Choroid plexus epithelial cell (primary cell): ENCODE measurements at regions not wholly inside any gene's neighbourhood (a gene's known extent, or its start where the extent isn't known, plus 50 kb on each side); places are given as distances from the start of the nearest gene placed in this dataset.

Experiments
- DNase-seq: peaks from one replicate; pipeline ENCODE4 v3.0.0-alpha.2; 2010; ENCODE audit warnings: low read depth
- H3K4me3 ChIP-seq: 2 replicates; pipeline ENCODE4 v1.5.1; 2011; ENCODE audit warnings: low read depth, mild to moderate bottlenecking, control low read depth, low read length, moderate library complexity
- TF ChIP-seq, protein P1 (sequence below): conservative IDR thresholded peaks from 2 replicates; pipeline ENCODE4 v1.5.1; 2011; ENCODE audit warnings: low read depth, mild to moderate bottlenecking, control low read depth, inconsistent platforms, low read length, moderate library complexity

DNA sequence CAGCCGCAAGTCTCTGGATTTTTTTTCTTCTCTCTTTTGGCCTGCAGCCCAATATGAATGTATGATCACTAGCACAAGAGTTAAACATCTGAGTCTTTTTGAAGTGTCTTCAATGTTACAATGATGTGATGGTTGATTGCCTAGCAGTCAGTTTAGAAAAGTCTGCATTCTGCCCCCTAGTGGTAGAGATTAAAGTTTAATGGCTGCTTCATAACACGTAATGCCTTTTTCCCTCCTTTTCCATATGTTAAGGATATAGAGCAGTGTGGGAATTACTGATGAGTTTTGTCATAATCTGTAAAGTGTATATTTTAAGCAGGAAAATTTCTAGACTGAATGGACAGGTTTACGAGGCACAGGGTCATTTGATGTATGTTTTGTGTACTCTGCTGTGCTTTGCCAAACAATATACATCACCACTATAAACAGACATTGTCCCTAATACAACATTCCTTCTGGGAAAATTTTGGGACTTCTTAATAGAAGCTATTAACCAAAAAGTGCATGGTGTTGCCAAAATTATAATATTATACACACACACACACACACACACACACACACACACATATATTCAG lies 1038.5 kb upstream of the NR2F2 start:
- no peak overlapping the region for H3K4me3 ChIP-seq
- TF ChIP-seq, protein P1, sequence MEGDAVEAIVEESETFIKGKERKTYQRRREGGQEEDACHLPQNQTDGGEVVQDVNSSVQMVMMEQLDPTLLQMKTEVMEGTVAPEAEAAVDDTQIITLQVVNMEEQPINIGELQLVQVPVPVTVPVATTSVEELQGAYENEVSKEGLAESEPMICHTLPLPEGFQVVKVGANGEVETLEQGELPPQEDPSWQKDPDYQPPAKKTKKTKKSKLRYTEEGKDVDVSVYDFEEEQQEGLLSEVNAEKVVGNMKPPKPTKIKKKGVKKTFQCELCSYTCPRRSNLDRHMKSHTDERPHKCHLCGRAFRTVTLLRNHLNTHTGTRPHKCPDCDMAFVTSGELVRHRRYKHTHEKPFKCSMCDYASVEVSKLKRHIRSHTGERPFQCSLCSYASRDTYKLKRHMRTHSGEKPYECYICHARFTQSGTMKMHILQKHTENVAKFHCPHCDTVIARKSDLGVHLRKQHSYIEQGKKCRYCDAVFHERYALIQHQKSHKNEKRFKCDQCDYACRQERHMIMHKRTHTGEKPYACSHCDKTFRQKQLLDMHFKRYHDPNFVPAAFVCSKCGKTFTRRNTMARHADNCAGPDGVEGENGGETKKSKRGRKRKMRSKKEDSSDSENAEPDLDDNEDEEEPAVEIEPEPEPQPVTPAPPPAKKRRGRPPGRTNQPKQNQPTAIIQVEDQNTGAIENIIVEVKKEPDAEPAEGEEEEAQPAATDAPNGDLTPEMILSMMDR: peak; percentile 64
- DNase-seq: peak; percentile 70

DNA sequence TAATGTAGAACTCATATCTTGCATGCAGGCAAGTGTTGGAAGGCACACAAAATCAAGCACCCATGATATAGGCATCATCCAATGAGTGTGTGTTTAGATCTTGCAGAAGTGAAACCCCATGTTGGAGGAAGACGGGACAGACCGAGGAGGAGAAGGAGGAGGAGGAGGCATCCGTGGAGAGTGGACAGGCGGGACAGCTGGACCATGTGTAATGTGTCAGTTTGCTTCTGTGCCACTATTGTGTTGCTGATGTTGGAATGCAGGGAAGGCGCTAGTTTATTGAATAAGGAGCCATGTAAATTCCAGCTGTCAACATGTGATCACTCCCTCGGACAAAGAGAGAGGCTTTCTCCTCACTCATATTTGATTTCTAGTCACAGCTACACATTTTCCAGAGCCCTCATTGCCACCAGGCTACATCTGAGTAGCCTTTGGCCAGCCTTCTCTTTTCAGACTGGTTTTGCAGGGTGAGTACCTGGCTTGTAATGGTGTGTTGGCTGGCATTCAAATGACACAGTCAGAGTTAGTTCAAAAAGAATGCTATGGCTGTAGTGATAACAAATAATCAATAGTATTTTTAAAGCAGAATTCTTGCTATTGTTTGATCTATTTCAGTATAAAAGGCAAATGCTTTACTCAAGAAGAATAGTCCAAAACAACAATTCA lies 1037.6 kb upstream of the NR2F2 start:
- TF ChIP-seq, protein P1: no peak
- no peak overlapping the region for H3K4me3 ChIP-seq
- no peak for DNase-seq

DNA sequence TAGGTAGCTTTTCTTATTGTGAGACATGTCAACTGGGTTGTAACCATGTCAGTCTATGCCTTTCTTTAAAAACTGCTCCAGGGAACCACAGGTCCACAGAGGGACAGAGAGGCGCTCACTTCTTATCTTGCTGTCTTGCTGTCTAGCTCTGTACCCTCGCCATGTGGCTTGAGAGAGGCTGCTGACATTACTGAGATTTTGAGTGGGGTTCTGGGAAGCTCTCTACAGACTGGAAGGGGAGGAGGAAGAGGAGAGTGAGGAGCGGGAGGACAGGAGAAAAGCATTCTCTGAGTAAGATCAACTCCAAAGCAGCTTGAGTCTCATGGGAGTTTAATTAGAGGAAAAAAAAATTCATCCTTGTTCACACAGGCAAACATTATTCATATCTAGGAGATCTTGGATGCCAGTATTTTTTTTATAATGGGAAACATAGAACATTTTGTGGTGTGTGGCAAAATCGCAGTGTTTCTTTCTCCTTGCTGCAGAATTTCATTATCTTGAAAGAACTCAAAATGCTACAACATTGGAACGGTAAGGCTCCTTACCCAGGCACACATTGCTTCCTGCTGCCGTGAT lies 1037.0 kb upstream of the NR2F2 start:
- DNase-seq: no peak
- H3K4me3 ChIP-seq: no peak overlapping the region
- TF ChIP-seq, protein P1: no peak

DNA sequence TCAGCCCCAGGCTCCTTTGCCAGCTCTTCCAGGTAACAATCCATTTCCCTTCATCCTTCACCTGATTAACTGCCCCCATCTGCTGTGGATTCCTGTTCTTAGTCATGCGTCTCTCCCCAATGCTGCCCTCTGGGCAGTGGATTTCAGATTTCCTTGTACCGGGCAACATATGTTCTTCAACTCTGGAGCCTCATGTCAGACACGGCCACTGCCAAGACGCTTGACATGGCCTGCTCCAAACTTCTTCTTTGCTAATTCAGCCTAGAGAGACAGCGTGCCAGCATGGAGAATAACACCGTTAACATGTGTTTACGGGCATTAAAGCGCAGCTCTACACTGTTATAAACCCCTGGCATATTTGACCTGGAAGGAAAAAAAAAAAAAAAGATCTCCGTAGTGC lies 1035.1 kb upstream of the NR2F2 start:
- no peak for DNase-seq

DNA sequence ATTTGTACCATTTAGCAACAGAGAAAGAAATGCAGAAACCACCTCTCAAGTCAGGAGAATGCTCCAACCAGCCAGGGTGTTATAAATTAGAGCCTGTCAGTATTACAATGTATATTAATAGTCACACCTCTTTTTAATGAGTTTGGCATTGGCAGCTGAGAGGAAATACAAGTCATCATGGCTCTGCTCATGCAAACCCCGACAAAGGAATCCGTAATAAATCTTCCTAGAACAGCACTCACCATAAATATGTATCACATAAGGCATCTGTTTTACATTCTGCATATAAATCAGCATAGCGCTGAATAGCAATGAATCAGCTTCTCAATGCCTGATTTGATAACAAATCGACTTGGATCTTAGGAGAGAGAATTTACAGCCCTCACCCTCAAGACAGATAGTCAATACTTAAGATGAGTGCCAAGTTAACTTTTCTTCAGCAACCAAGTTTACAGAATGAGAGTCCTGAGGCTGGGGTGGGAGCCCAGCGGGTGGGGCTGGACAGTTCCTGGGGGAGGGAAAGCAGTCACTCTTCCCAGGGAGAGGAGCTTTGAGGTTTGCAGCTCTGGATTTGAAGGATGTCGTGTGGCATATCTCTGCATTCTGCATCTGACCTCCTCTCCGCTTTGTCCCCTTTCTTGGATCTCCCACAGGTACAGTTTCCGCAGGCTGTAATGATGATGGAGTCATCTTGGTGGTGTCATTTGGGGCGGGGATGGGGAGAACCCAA lies 1034.4 kb upstream of the NR2F2 start:
- TF ChIP-seq, protein P1: no peak
- DNase-seq: no peak
- H3K4me3 ChIP-seq: no peak overlapping the region

More for the DNA sequence above, 1035.1 kb upstream of the NR2F2 start:
- no peak overlapping the region for H3K4me3 ChIP-seq
- TF ChIP-seq, protein P1: no peak

DNA sequence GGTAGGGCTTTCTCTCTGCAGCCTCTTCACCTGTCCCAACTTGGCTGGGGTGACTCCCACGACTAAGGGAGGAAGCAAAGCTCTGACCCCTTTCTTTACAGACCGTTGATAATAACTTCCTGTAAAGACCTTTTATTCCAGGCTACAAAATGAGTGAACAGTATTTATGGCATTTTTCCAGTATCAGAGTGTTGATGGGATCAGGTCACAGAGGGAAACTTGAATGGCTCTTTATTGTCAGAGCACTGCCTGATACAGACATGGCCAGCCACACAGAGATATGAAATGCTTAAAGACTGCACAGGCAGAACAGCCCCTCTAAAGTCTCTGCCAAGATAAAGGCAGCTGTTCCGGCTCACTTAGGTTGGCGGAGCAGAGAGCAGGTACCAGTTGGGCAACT lies 1033.9 kb upstream of the NR2F2 start:
- no peak overlapping the region for H3K4me3 ChIP-seq
- no peak for DNase-seq
- TF ChIP-seq, protein P1: no peak
